GM21737 (cell line): ENCODE measurements at regions not wholly inside any gene's neighbourhood (a gene's known extent, or its start where the extent isn't known, plus 50 kb on each side); places are given as distances from the start of the nearest gene placed in this dataset.

Experiments
- ATAC-seq: cut with Tn5 transposase; IDR thresholded peaks from one replicate; pipeline ENCODE4 v1.9.1; 2021; ENCODE audit warnings: mild to moderate bottlenecking, moderate library complexity; ENCODE audit not compliant: unreplicated experiment

DNA sequence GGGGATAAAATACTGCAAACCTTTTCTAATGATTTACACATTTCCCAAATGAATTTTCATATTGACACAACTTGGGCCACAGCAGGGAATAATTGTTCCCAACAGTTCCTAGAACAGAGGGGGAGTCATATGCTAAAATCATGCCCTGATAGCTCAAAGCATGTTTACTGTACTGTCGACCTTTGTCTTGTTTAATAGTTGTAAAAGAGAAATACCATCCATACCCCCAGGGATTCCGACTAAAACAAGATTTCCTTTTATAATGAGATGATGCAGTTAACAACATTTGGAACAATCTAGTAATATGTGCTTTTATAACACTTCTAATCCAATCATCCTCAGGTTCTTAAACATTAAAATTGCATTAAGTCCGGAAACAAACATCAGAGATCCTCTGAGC, 759.7 kb downstream of the OLFM4 start:
- no peak for ATAC-seq

DNA sequence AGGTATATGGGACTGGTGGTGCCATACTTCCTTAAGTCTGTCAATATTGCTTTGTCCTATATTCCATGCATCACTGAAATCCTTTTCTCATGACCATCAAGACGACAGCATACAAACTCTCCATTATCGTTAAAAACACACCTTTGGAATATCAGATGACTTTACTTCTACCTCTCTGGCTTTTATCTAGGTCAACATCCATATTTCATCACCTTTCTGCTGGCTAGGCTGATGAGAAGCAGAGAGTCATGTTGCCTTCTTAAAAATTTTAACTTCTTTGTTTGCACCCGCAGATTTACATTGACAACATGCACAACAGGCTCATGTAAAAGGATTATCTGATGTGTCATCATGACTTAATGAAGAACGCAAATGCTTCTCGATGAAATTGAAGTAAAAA, 771.4 kb downstream of the OLFM4 start:
- no peak for ATAC-seq

DNA sequence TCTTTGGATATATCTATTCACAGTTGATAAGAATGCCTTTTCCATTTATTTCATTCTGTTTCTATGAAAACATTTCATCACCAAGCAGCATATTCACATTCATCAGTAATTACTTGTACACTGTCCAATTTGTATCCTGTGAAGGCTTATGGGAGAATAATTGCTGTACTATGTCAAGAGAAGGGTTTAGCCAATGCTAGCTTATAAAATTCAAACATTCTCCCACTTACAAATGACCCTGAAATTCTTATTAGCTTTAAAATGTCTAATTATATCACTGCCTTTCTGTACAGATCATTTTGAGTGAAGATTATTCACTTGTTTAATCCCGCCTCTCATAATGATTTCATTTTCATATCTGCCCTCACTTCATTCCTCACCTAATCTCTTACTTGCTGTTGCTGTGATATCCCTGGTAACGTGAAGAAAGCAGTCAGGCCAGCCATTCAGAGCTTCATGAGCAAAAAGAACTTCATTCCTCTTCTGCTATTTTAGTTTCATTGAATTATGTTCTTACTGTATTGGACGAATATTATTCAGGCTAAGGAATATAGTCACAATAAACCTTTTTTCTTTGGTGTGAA, 778.7 kb downstream of the OLFM4 start:
- no peak for ATAC-seq

DNA sequence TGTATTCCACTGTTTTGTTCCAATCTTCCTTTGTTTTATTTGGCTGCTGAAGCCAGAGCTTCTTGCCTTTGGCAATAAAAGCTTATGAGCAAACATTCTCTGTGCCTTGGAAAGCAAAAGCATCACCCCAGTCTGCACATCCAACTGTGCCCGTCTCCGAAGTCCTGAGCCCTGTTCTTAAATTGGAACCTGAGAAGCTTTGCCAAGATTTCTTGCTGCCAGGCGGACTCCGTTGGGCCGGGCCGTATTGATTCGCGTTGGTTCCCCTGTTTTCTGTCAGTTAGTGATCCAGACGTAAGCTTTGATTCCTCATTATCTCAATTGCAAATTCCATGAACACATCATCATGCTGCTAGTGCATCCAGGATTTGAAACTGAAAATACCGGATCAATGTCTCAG, 793.0 kb downstream of the OLFM4 start:
- ATAC-seq: no peak

DNA sequence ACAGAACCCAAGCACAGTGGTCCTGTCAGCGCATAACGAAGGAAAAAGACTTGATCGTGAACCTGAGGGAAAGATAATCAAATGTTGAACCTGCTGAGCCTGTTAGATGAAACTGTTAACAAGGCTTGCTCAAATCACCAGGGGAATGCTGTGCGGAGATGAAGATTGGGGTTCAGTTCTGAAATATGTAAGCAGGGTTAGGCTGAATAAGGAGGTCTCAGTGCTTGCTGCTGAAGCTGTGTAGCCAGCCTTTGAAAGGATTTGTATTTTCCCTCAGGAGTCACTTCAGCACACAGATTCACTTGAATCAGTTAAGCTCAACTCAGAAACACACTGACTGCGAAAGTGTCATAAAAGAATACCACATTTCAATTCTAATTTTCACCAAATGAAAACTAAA, 793.5 kb downstream of the OLFM4 start:
- no peak for ATAC-seq

DNA sequence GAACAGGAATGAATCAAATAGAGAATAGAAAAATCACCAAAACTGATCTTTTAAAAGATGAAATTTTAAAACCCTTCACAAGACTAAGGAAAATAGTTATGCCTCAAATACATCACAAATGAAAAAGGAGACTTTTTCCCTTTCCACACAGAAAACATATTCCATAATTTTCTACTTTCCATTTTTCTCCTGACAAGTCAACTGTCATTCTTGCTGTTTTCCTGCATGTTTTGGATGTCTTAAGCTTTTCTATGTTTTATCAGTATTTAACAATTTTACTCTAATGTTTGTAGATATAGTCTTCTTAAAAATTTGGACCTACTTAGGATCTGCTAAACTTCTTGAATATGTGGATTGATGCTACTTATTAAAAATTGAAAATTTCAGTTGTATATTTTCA, 810.8 kb downstream of the OLFM4 start:
- ATAC-seq: no peak

DNA sequence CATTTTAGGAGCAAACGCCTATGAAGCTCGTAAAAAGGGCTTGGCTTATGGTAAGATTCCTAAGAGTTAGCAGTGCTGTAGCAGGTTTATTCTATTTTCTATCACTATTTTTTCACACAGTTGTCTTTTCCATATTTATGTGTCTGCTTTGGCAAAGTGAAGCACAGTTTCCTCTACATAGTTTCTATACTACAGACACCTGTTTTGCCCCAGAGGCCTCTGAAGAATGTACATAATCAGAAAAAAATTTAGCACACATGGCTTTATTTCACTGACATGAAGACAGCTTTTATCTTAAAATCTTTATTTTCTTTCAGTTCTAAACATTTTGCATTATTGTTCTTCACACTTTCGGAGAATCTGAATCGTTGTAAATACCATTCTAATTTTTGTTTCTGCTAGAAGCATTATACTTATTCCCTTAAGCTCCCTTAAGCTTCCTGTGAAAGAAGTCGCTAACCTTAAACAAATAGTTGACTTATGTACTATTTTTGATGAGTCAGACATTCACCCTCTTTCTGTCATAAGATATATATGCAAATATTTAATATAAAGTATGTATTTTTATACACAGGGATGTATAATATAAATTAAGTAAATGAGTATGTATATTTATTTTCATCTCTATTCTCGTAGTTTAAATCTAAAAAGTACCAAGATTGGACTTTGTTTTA, 816.0 kb downstream of the OLFM4 start:
- ATAC-seq: no peak

DNA sequence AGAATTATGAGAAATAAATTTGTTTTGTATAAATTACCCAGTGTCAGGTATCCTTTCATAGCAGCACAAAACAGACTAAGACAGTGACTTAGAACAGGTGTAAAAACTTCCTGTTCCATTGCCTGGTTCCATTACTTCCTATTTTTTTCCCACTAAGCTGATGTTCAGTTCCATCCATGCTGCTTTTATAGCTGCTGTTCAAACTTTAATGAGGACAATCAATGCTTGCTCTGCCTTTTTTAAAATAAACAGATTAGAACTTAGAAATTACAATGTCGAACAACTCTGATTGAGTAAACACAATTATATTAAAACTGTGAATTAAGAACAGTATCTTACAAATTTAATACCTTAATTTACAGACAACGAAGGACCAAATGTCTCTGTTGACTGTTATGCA, 818.9 kb downstream of the OLFM4 start:
- ATAC-seq: no peak

DNA sequence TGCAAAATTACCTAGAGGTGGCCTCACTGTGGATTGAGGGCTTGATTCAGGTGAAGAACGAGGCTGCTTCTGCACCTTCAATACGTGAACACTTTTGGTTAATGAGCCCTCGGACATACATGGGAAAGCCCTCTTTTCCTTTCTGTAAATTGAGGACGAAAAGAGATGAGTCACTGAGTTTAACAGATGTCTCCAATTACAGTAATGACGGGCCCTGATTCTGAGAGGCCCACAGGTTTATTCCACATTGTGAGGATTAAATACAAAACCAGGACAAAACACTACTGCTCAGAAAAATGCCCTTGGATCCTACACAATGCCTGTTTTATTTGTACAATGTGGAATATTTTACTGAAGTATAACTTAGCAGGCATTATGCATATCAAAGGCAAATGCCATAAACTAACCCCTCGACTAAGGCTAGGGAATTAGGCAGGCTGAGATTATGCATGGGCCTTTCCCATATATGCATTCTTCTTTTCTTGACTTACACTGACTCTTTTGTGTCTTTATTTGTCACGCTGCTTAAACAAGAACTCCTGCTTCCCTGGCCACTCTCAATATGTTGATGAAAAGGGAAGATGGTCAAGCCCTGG, 819.9 kb downstream of the OLFM4 start:
- ATAC-seq: no peak

DNA sequence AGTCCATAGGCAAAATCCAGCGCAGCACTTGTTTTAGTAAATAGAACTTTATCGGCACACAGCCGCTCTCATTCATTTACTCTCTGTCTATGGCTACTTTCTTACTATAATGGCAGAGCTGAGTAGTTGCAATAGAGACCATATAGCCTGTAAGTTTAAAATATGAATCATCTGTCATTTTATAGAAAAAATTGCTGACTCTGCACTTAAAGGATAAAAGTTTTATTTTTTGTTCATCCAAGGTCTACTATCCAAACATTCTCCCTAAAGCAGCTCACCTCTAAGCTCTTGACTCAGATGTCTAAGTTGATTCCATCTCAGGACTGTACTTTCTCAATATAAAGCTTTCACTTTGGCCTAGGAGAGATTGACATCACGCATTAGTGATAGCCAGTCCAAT, 825.7 kb downstream of the OLFM4 start:
- ATAC-seq: no peak

DNA sequence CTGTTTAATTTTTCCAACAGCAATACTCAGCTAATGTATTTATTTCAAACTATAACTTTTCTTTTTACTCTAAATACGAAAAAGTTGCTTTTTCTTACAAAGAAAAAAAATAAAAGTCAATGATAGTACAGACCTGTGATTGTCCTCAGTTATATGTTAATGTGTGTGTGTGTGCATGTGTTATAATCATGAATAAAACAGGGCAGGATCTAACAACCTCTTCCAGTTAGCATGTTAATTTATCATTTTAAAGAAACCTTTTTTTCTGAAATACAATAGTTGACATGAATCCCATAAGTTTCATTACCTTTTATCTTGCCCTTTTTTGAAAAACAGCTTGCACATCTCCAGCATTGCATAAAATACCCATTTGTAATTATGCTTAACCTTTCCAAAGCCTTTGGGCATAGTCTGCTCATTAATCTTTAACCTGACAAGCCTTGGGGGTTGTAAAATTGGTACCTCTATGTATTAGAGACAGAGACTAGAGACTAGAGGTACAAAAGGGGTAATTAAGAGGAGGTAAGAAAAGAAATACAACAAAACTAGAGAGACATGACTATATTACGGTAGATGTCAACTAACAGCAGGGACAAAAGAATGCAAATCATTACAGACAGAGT, 828.1 kb downstream of the OLFM4 start:
- ATAC-seq: no peak

DNA sequence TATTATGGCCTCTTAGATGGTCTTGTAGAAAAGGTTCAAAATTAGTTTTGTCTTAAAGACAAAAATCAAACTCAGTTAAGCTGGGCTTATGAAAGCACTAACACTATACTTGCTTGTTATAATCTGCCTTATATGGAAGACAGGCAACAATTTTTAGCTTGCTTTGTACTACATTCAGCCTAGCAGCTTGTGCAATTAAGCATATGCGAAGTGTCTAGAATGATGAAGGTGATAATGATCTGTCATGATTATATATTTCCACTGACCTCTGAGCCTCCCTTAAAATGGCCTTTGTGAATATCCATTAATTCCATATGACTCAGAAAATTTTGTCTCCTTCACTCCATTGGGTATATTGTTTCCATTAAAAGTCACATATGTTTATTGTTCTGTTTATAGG, 834.9 kb downstream of the OLFM4 start:
- ATAC-seq: no peak

DNA sequence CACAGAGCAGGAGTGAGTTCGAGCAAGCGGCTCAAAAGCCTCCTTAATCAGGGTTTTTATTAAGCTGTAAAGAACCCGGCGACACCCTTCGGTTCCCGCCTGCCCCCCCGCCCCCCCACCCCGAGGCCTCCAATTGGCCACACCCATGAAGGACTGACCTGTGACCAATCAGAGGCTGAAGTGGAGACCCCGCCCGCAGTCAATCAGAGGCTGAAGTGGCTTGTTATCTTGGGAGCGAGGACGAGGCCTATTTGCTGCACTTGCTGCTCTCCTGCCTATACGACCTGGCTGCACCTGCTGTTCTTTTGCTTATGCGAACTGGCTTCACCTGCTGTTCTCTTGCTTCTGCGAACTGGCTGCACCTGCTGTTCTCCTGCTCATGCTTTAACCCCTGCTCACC, 844.9 kb downstream of the OLFM4 start:
- ATAC-seq: no peak

DNA sequence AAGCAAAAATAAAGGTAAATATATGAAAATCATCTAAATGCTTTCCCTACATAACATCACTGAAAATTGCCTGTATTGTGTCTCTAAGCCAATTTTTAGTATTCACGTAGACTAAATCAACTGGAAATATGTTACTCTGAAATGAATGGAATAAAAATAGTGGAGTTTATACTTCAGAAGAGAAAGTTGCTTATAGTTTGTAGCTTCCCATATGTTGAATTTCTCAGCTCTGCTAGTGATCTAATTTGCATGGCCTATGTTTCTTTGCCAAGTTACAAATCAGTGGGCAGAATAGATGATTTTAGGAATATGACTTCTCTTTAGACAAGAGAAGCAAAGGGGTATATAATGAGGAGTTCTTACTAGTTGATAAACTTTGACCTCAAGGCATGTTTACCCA, 850.2 kb downstream of the OLFM4 start:
- ATAC-seq: no peak

DNA sequence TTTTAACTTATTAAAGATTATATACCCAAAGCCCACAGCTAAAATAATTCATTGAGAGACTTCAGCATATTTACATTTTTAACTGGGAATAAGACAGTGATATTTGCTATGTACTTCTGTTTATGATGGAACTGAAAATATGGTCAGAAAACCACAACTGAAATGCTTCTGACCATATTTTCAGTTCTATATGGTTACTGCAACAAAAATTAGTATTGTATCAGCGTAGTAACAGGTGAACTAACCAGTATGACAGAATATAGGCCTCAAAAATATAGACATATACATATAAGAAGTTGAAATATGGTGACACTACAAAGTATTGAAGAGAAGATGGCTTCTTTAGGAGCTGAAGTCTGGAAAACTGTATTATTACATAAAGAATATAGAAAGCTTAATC, 857.4 kb downstream of the OLFM4 start:
- no peak for ATAC-seq

DNA sequence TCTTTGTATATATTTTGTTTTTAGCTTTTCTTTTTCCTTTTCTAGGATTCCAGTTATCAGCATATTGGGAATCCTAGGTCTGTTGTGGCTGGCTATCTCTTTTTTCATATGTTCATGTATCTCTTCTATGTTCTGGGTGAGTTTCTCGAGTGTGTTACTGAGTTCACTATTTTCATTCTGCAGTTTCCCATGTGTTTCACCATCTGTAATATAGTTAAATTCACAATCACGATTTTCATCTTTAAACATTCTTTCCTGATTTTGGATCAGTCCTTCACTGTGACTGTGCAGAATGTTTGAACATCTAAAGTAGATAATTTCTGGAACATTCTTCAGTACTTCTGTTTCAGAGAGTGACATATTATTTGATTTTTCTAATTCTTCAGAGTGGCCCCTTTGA, 862.1 kb downstream of the OLFM4 start:
- ATAC-seq: no peak

DNA sequence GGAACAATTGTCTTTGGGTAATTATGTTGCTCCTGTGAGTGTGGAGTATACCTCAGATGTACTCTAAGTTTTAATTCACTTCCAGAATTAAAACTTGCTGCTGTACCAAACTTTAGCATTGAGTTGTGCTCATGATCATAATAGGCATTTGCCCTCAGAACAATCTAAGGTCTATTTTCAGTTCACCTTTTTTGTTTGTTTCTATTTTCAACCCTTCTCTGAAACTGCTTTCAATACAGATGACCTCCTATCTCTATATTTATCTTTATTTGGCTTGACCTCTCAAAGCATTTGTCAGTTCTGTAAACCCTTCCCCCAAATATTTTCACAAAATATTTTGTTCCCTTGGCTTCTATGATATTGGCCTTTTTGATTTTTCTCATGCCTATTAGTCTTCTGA, 873.0 kb downstream of the OLFM4 start:
- no peak for ATAC-seq

DNA sequence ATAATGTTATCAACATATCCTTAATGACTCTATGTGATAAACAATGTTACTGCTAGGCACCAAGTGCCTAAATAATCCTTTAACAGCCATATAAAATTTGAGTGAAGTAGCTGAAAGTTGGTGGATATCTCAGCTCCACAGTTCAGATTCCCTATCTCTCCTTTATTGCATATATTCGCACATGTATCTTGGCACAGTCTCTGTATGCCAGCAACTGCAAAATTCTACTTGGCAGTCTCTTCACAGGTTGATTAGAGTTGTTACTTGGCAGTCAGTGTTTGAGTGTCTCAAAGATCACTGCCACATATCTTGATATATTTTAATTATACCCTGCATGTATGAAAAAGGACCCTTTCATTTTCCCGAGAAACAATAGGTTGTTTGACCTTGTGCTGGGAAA, 879.3 kb downstream of the OLFM4 start:
- no peak for ATAC-seq

DNA sequence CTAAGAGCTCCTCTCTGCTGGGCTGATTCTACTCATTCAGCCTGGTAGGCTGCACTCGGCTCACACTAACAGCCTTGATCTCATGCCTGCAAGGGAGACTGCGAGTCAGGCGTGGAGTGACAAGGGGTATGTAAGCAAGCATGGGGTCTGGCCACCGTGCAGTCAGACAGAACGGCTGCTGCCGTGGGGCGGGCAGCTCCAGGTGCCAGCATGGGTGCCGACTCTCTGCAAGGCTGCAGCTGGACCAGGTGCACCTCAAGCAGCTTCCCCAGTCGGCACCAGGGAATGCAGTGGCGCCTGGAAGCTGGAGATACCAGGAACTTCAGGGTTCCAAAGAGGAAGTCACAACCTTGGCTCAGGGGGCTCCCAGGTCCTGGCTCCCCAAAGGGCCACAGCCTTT, 892.3 kb downstream of the OLFM4 start:
- no peak for ATAC-seq

DNA sequence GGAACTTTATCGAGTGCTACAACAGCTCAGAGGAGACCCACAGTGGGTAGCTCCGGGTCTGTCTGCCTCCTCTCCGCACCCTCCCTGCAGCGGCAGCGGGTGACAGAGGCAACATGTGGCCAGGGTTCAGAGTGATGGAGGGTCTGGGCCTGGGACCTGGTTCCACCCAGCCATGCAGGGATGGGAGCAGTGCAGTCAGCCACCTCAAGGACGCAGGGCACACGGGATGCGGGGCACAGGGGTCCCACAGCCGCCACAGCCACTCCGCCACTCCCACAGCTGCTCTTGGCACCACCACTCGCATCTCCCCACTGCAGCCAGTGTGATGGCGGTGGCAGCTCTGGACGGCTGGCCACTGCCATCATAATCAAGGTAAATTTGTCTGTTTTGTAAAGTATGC, 892.9 kb downstream of the OLFM4 start:
- no peak for ATAC-seq

DNA sequence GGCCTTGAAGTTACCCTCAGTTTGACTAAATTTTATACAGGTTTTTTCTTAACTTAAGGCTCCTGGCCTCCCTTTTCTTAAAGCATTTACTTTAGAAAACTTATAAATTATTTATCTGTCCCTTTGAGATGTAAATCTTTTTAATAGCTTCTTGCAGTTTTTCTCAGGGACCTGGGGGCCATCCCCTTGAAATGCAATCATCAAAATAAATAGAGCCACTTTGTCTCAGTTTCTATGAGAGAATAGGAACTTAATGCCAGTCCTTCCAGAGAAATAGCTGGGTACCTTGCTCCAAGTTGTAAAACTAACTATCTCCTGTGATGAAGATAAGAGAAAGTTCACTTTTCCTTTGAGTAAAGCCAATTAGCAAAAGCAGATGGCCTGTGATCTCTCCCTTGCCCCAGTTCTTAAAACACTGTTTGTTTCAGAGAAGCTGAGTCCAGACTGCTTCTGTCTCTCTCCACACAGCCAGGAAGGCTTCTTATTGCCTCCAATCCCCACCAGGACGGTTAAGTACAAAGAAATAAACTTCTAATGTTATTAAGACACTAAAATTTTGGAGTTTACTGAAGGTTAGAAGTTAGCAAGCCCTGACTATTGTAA, 913.1 kb downstream of the OLFM4 start:
- no peak for ATAC-seq

DNA sequence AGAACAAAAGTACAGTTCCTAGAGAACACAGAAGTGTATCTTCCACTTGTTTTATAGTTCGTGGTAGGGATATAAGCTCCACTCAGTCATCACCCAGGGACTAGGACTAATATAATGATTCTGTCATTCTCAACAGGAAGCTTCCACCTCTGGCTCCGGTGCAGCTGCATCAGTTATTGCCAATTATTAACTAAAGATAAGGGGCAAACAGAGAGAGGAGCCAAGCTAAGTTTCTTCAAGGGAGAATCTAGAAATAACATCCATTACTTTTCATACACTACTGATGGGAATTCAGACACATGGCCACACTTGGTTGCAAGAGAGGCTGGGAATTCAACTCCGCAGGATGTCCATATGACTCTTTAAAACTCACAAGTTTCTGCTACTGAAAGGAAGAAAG, 917.9 kb downstream of the OLFM4 start:
- no peak for ATAC-seq
